ENCODE measurements at regions not wholly inside any gene's neighbourhood (a gene's known extent, or its start where the extent isn't known, plus 50 kb on each side); places are given as distances from the start of the nearest gene placed in this dataset.

- Histone ChIP-seq H3K4me1 (peaks cover 0 to 9% (median 0%) of the 10 kb centered on the region in 6 donors), H3K27ac (no peak overlapping the region), H3K27me3 (replicated peaks in 1 of 7) (peaks cover 0 to 34% (median 0%) of the 10 kb centered on the region in 7 donors), H3K4me3 (no peak overlapping the region), H3K9me3 (no peaks in the 10 kb centered on the region), H3K36me3 (no peaks in the 10 kb centered on the region)
- TF ChIP-seq POLR2A (IDR thresholded peaks at IDR 0.05) (no peak), POLR2AphosphoS5 (IDR thresholded peaks at IDR 0.05) (no peak), CTCF (IDR thresholded peaks at IDR 0.05 in 8 of 11, conservative IDR thresholded peaks at IDR 0.05 in 3 of 11) (no peak)
- 77 to 83% (median 79%) methylated on average over 15 of the region's 15 CpGs for WGBS, 5 donors
- intact Hi-C loops (cut with DNase I; ENCODE audit: low total_unique reads): no loop called here
- DNase-seq: no peak
These were observed 104.7 kb upstream of the ESRRB start for GRCh38 chr14:76271041-76271755.

- intact Hi-C loops (cut with DNase I; ENCODE audit: low total_unique reads): no loop called here
- Histone ChIP-seq H3K9me3 (no peaks in the 10 kb centered on the region), H3K4me1 (peaks cover 0 to 9% (median 0%) of the 10 kb centered on the region in 6 donors), H3K4me3 (no peak overlapping the region), H3K27me3 (replicated peaks in 1 of 7) (peaks cover 0 to 29% (median 0%) of the 10 kb centered on the region in 7 donors), H3K27ac (no peak overlapping the region), H3K36me3 (no peaks in the 10 kb centered on the region)
- DNase-seq: no peak
- TF ChIP-seq POLR2A (IDR thresholded peaks at IDR 0.05): no peak
- TF ChIP-seq CTCF (IDR thresholded peaks at IDR 0.05 in 8 of 11, conservative IDR thresholded peaks at IDR 0.05 in 3 of 11): no peak
- no peak for TF ChIP-seq POLR2AphosphoS5 (IDR thresholded peaks at IDR 0.05)
These were observed 103.6 kb upstream of the ESRRB start for GRCh38 chr14:76272349-76272748.

DNA sequence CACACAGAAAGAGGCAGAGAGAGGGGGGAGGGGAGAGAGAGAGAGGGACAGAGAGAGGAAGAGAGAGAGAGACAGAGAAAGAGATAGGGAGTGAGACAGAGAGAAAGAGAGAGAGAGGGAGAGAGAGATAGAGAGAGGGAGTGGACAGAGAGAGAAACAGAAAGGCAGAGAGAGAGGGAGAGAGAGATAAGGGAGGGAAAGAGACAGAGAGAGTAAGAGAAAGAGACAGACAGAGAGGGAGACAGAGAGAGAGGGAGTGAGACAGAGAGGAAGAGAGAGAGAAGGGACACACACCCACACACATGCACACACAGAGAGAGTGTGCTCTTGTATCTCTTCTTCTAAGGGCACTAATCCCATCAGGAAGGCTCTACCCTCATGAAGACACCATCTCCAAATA is 103.2 kb upstream of the ESRRB start:
- Histone ChIP-seq H3K36me3 (no peaks in the 10 kb centered on the region), H3K27me3 (replicated peaks in 1 of 7) (peaks cover 0 to 25% (median 0%) of the 10 kb centered on the region in 7 donors), H3K27ac (no peak overlapping the region), H3K9me3 (no peaks in the 10 kb centered on the region), H3K4me3 (no peak overlapping the region), H3K4me1 (peaks cover 0 to 4% (median 0%) of the 10 kb centered on the region in 6 donors)
- TF ChIP-seq CTCF (IDR thresholded peaks at IDR 0.05 in 8 of 11, conservative IDR thresholded peaks at IDR 0.05 in 3 of 11): no peak
- TF ChIP-seq POLR2AphosphoS5 (IDR thresholded peaks at IDR 0.05): no peak
- no peak for TF ChIP-seq POLR2A (IDR thresholded peaks at IDR 0.05)
- intact Hi-C loops (cut with DNase I; ENCODE audit: low total_unique reads): no loop called here
- DNase-seq: no peak

DNA sequence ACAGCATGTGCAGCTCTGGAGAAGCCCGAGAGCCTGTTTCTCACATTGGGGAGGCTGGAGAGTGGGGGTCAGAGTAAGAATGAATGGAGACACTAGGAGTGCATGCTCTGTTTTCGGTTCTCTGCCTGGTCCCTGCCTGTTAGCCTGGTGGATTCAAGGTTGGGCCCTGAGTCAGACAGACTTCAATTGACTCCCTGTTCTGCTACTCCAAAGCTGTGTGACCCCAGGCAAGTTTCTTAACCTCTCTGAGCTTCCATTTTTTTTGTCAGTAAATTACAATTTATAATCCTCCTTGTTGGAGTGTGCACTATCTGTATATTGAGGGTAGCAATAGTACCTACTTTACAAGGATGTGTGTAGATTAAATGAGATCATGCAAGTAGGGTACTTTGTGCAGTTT is 102.6 kb upstream of the ESRRB start:
- DNase-seq: no peak
- intact Hi-C loops (cut with DNase I; ENCODE audit: low total_unique reads): no loop called here
- H3K27me3 ChIP-seq (replicated peaks in 1 of 7): peaks cover 0 to 20% (median 0%) of the 10 kb centered on the region in 7 donors
- H3K9me3 ChIP-seq: no peaks in the 10 kb centered on the region
- no peak overlapping the region for H3K4me3 ChIP-seq
- no peaks in the 10 kb centered on the region for H3K36me3 ChIP-seq
- H3K27ac ChIP-seq: no peak overlapping the region
- H3K4me1 ChIP-seq: no peaks in the 10 kb centered on the region
- WGBS, 5 donors: 70 to 88% (median 74%) methylated on average over 2 of the region's 2 CpGs
- TF ChIP-seq POLR2AphosphoS5 (IDR thresholded peaks at IDR 0.05) (no peak), POLR2A (IDR thresholded peaks at IDR 0.05) (no peak), CTCF (IDR thresholded peaks at IDR 0.05 in 8 of 11, conservative IDR thresholded peaks at IDR 0.05 in 3 of 11) (no peak)

Measured in spleen (tissue), 11 donors.